PFSK-1 (cell line): ENCODE measurements at regions not wholly inside any gene's neighbourhood (a gene's known extent, or its start where the extent isn't known, plus 50 kb on each side); places are given as distances from the start of the nearest gene placed in this dataset.

ENCODE experiments used
- FOXP2 ChIP-seq: optimal IDR thresholded peaks from 2 replicates; pipeline ENCODE3; 2011; ENCODE audit warnings: borderline replicate concordance, control low read depth, inconsistent platforms; ENCODE audit not compliant: insufficient read depth; ENCODE audit errors: extremely low read length, extremely low read depth
- POLR2AphosphoS5 ChIP-seq: IDR thresholded peaks from 2 replicates; pipeline ENCODE4 v1.6.1; 2012; ENCODE audit warnings: low read depth, mild to moderate bottlenecking, control low read depth, low read length, moderate library complexity
- REST ChIP-seq, 2 experiments: IDR thresholded peaks; 2 replicates each; pipeline versions ENCODE4 v1.6.1 to v1.8.0; 2011 to 2012; ENCODE audit warnings: low read depth in 2 of 2, low read length in 2 of 2, control low read depth in 1 of 2, inconsistent platforms in 1 of 2, mild to moderate bottlenecking in 1 of 2, moderate library complexity in 1 of 2; ENCODE audit not compliant: insufficient read depth in 1 of 2
- SIN3A ChIP-seq: IDR thresholded peaks from 2 replicates; pipeline ENCODE4 v1.6.1; 2012; ENCODE audit warnings: mild to moderate bottlenecking, low read length, moderate library complexity, borderline replicate concordance; ENCODE audit not compliant: insufficient read depth

GRCh38 chr5:92518318-92518904 lies 1062.6 kb downstream of the NR2F1-AS1 start:
- TF ChIP-seq SIN3A (no peak), POLR2AphosphoS5 (no peak), FOXP2 (no peak), REST (IDR thresholded peaks at IDR 0.05; ENCODE audit: insufficient read depth in 1 of 2, low read depth in 2 of 2, low read length in 2 of 2) (no peak)
